ENCODE measurements at regions not wholly inside any gene's neighbourhood (a gene's known extent, or its start where the extent isn't known, plus 50 kb on each side); places are given as distances from the start of the nearest gene placed in this dataset.
"Not testable (repeated sequence)": the region's sequence is repeated elsewhere in the genome, so short reads cannot be mapped to it uniquely, and the experiment has no call there.

DNA sequence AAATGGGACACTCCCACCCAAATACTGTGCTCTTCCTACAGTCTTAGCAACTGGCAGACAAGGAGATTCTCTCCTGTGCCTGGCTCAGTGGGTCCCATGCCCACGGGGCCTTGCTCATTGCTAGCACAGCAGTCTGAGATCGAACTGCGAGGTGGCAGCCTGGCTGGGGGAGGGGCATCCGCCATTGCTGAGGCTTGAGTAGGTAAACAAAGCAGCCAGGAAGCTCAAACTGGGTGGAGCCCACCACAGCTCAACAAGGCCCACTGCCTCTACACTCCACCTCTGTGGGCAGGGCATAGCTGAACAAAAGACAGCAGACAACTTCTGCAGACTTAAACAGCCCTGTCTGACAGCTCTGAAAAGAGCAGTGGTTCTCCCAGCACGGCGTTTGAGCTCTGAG, 174.8 kb downstream of the COL12A1 start:
- not testable (repeated sequence) for H3K9ac ChIP-seq (ENCODE audit: low read length); H3K4me1 ChIP-seq (ENCODE audit: control insufficient read depth, insufficient read depth, low read length); H3K36me3 ChIP-seq (ENCODE audit: control insufficient read depth, insufficient read depth, low read length); H3K27me3 ChIP-seq (ENCODE audit: control insufficient read depth, insufficient read depth, low read length); H3K4me3 ChIP-seq (ENCODE audit: low read length); H3K27ac ChIP-seq (ENCODE audit: low read depth, low read length)

DNA sequence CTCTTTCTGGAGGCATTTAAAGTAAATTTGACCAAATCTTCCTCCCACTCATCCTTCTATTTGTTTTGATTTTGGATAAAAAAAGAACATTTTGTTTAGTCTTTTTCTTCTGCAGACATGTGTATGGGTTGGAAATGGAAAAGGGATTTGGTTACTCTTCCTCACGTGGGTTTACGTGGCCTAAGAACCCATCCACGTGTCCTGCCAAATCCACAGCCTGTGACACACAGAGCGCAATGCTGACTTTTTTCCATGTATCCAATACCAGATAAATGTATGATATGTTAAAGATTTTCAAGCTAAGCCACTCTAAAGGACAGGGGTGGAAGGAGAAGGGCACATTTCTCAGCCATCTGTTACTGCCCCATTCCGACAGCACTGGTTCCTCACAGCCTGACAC, 176.5 kb downstream of the COL12A1 start:
- H3K4me1 ChIP-seq (ENCODE audit: control insufficient read depth, insufficient read depth, low read length): no peaks in the 10 kb centered on the region
- H3K36me3 ChIP-seq (ENCODE audit: control insufficient read depth, insufficient read depth, low read length): no peaks in the 10 kb centered on the region
- no peak overlapping the region for H3K9ac ChIP-seq (ENCODE audit: low read length)
- H3K27me3 ChIP-seq (ENCODE audit: control insufficient read depth, insufficient read depth, low read length): no peaks in the 10 kb centered on the region
- no peak overlapping the region for H3K27ac ChIP-seq (ENCODE audit: low read depth, low read length)
- no peak overlapping the region for H3K4me3 ChIP-seq (ENCODE audit: low read length)

DNA sequence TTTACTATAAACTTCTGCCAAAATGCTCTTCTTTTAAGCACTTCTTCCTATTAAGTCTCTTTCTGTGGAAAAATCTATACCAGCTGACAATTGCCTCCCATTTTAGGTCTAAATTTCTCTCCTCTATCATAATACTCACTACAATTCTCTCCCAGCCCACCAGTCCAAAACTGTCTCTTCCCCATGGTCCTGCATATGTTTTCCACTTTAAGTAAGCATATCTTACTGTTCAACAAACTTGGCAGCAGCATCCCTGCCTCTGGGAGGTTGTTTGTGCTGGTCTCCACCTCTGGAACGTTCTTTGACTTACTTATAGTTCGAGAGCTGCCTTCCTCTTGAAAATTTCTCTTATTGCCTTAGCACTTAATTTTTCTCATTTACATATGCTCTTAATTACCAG, 180.5 kb downstream of the COL12A1 start:
- no peaks in the 10 kb centered on the region for H3K4me1 ChIP-seq (ENCODE audit: control insufficient read depth, insufficient read depth, low read length)
- H3K9ac ChIP-seq (ENCODE audit: low read length): no peak overlapping the region
- H3K27ac ChIP-seq (ENCODE audit: low read depth, low read length): no peak overlapping the region
- H3K27me3 ChIP-seq (ENCODE audit: control insufficient read depth, insufficient read depth, low read length): no peaks in the 10 kb centered on the region
- H3K36me3 ChIP-seq (ENCODE audit: control insufficient read depth, insufficient read depth, low read length): no peaks in the 10 kb centered on the region
- H3K4me3 ChIP-seq (ENCODE audit: low read length): no peak overlapping the region

DNA sequence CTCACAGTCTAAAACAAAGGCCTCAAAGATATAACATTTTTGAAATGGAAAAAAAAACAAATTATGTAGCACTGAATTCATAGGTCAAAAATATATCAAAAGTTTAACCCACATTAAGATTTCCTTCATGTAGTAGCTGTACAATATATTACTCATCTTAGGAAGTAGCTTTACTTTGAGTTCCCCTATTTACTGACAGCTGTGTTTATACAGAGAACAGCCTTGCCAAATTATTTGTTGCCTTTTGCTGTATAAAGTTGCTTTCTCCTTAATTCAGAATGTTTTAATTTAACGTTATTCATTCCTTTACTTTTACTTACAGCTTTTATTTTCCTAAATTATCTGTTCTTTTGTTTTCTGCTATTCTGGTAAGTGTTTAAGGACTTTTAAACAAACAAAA, 181.0 kb downstream of the COL12A1 start:
- H3K9ac ChIP-seq (ENCODE audit: low read length): no peak overlapping the region
- no peak overlapping the region for H3K4me3 ChIP-seq (ENCODE audit: low read length)
- no peaks in the 10 kb centered on the region for H3K4me1 ChIP-seq (ENCODE audit: control insufficient read depth, insufficient read depth, low read length)
- no peaks in the 10 kb centered on the region for H3K27me3 ChIP-seq (ENCODE audit: control insufficient read depth, insufficient read depth, low read length)
- H3K27ac ChIP-seq (ENCODE audit: low read depth, low read length): no peak overlapping the region
- H3K36me3 ChIP-seq (ENCODE audit: control insufficient read depth, insufficient read depth, low read length): no peaks in the 10 kb centered on the region

DNA sequence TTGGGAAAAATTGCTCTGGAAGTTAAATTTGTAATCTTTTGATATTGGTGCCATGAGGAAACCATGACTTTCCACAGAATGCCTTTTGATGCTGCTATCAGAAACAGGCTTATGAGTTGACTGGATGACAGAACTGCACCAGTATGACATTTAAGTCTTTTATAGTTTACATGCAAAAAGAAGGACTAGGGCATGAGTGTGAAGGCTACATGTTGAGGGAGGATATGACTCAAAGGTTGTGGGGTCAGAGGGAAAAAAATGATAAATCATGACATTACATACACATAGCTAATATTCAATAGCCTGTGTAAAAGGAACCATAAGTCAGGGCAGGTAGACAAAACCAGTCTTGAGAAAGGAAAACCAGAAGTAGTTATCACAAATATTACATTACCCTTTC, 182.2 kb downstream of the COL12A1 start:
- Histone ChIP-seq H3K9ac (ENCODE audit: low read length) (no peak overlapping the region), H3K4me3 (ENCODE audit: low read length) (no peak overlapping the region), H3K4me1 (ENCODE audit: control insufficient read depth, insufficient read depth, low read length) (no peaks in the 10 kb centered on the region), H3K36me3 (ENCODE audit: control insufficient read depth, insufficient read depth, low read length) (no peaks in the 10 kb centered on the region), H3K27me3 (ENCODE audit: control insufficient read depth, insufficient read depth, low read length) (no peaks in the 10 kb centered on the region), H3K27ac (ENCODE audit: low read depth, low read length) (no peak overlapping the region)

DNA sequence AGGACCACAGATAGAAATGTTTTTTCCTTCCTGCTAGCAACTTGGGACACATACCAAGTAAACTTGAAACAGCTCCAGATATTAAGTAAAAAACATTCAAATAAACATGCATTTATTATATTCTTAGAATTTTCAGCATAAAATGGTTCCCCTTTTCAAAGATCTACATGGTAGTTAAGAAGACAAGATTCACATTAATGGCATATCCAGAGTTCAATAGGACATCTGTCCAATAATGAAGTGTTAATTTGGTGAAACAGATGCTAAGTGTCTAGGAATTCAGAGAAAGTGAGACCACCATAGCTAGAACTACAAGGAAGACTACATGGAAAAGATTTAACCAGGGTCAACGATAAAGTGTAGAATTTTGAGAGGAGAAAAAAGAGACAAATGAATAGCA, 184.9 kb downstream of the COL12A1 start:
- H3K4me1 ChIP-seq (ENCODE audit: control insufficient read depth, insufficient read depth, low read length): no peaks in the 10 kb centered on the region
- no peak overlapping the region for H3K4me3 ChIP-seq (ENCODE audit: low read length)
- no peak overlapping the region for H3K9ac ChIP-seq (ENCODE audit: low read length)
- no peak overlapping the region for H3K27ac ChIP-seq (ENCODE audit: low read depth, low read length)
- H3K27me3 ChIP-seq (ENCODE audit: control insufficient read depth, insufficient read depth, low read length): no peaks in the 10 kb centered on the region
- H3K36me3 ChIP-seq (ENCODE audit: control insufficient read depth, insufficient read depth, low read length): no peaks in the 10 kb centered on the region

DNA sequence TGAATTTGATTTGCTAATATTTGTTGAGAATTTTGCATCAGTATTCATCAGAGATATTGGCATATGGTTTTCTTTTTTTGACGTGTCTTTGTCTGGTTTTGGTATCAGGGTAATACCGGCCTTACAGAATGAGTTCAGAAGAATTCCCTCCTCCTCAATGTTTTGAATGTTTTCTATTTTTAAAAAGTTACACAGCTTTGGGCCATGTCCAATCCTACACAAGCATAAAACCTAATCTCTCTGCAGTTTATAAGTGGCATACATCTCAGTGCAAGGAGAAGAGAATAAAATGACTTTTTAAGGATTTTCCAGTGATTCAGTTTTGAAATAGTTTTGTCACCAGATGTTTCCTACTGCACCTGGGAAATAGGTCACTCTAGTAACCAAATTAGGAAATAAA, 185.5 kb downstream of the COL12A1 start:
- H3K27ac ChIP-seq (ENCODE audit: low read depth, low read length): no peak overlapping the region
- H3K9ac ChIP-seq (ENCODE audit: low read length): no peak overlapping the region
- no peak overlapping the region for H3K4me3 ChIP-seq (ENCODE audit: low read length)
- no peaks in the 10 kb centered on the region for H3K27me3 ChIP-seq (ENCODE audit: control insufficient read depth, insufficient read depth, low read length)
- H3K36me3 ChIP-seq (ENCODE audit: control insufficient read depth, insufficient read depth, low read length): no peaks in the 10 kb centered on the region
- no peaks in the 10 kb centered on the region for H3K4me1 ChIP-seq (ENCODE audit: control insufficient read depth, insufficient read depth, low read length)

DNA sequence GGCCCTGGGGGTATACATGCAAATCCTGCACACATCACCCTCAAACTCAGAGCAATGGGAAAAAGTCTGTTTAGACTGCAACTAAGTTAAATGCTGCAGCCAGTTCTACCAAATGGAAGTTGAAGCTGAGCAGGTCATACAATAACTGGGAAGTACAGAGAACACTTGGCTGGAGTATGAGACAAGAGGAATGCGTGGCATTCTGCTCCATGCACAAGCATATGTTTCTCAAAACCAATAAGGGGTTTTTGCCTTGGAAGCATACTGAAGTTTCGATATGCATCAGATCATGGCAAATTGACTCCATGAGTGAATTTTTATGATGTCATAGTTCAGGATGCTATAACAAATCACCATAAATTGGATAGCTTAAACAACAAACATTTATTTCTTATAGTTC, 193.8 kb downstream of the COL12A1 start:
- Histone ChIP-seq H3K9ac (ENCODE audit: low read length) (no peak overlapping the region), H3K4me1 (ENCODE audit: control insufficient read depth, insufficient read depth, low read length) (no peaks in the 10 kb centered on the region), H3K27ac (ENCODE audit: low read depth, low read length) (no peak overlapping the region)

DNA sequence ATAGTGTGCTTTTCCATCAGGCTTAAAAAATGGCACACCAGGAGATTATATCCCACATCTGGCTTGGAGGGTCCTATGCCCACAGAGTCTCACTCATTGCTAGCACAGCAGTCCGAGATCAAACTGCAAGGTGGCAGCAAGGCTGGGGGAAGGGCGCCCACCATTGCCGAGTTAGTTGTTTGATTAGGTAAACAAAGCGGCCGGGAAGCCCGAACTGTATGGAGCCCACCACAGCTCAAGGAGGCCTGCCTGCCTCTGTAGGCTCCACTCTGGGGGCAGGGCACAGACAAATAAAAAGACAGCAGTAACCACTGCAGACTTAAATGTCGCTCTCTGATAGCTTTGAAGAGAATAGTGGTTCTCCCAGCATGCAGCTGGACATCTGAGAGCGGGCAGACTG, 201.9 kb downstream of the COL12A1 start:
- not testable (repeated sequence) for H3K27ac ChIP-seq (ENCODE audit: low read depth, low read length); H3K9ac ChIP-seq (ENCODE audit: low read length); H3K36me3 ChIP-seq (ENCODE audit: control insufficient read depth, insufficient read depth, low read length); H3K4me3 ChIP-seq (ENCODE audit: low read length); H3K4me1 ChIP-seq (ENCODE audit: control insufficient read depth, insufficient read depth, low read length); H3K27me3 ChIP-seq (ENCODE audit: control insufficient read depth, insufficient read depth, low read length)

More for the DNA sequence above, 193.8 kb downstream of the COL12A1 start:
- no peaks in the 10 kb centered on the region for H3K36me3 ChIP-seq (ENCODE audit: control insufficient read depth, insufficient read depth, low read length)
- no peak overlapping the region for H3K4me3 ChIP-seq (ENCODE audit: low read length)
- H3K27me3 ChIP-seq (ENCODE audit: control insufficient read depth, insufficient read depth, low read length): no peaks in the 10 kb centered on the region

DNA sequence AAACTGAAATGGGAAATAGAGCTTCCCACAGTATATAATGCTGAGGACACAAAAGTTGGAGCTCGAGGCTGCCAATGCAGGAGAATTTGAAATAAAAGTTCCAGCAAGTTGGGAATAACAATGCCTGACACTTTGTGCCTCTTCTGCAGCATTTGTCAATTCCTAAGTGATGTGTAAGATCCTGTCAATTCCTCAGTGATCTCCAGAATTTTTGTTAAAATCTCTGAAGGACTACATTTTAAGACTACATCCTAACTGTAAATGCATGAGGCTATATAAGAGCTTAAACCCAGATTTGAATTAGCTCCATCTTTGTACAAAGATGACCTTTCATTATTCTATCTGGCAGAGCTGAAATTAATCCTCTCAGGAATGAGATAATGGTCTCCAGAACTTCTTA, 208.2 kb downstream of the COL12A1 start:
- Histone ChIP-seq H3K4me1 (ENCODE audit: control insufficient read depth, insufficient read depth, low read length) (no peaks in the 10 kb centered on the region), H3K36me3 (ENCODE audit: control insufficient read depth, insufficient read depth, low read length) (no peaks in the 10 kb centered on the region), H3K9ac (ENCODE audit: low read length) (no peak overlapping the region), H3K4me3 (ENCODE audit: low read length) (no peak overlapping the region), H3K27ac (ENCODE audit: low read depth, low read length) (no peak overlapping the region), H3K27me3 (ENCODE audit: control insufficient read depth, insufficient read depth, low read length) (no peaks in the 10 kb centered on the region)

DNA sequence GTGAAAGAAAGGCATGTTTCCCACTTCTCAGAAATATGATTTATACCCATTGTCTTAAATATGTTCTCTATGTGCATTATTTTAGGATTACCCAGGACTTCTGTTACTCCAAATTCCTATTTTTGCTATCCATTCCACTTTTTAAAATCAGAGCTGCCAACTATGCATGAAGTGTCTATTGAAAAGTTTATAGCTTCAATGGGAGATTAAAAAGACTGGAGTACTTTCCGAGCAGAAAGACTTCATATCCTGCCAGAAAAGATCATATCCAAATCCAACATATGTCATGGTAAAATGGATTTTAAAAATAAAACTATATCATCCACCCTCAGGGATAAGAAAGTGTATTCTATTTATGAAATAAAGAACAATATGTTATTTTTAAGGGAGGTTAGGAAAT, 212.7 kb downstream of the COL12A1 start:
- Histone ChIP-seq H3K27ac (ENCODE audit: low read depth, low read length) (no peak overlapping the region), H3K4me3 (ENCODE audit: low read length) (no peak overlapping the region), H3K27me3 (ENCODE audit: control insufficient read depth, insufficient read depth, low read length) (no peaks in the 10 kb centered on the region), H3K4me1 (ENCODE audit: control insufficient read depth, insufficient read depth, low read length) (no peaks in the 10 kb centered on the region), H3K36me3 (ENCODE audit: control insufficient read depth, insufficient read depth, low read length) (no peaks in the 10 kb centered on the region), H3K9ac (ENCODE audit: low read length) (no peak overlapping the region)

DNA sequence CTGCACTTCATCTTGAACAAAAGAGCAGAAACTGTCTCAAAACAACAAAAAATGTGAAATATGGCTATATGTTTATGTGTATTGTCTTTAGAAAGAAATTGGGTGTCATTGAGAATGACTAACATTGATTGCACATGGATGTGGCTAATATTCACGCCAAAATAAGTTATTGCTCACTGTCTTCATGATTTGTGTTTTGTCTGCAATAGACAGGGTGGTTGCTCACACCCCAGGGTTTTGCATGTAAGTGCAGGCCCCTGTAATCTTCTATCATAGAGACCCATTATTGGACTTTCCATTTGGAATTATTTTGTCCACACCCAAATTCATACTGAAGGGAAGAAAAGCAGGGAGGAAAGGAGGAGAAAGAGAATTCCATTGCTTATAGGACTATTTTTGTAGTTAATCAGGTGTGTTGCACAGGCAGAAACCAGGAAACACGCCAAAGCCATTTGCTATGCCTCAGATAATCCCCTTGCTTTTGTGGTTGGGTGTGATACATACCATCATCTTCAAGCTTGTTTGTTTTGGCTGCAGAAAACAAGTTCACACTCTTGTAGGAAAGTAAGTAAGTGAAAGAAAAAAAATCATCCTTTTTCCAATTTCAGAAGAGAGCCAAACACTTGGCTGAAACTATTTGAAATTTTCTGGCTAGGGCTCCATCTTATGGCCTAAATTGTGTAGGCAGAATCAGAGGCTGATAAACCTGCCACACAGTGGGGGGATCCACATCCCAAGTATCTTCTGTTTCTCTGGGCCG, 214.1 kb downstream of the COL12A1 start:
- Histone ChIP-seq H3K27me3 (ENCODE audit: control insufficient read depth, insufficient read depth, low read length) (no peaks in the 10 kb centered on the region), H3K4me1 (ENCODE audit: control insufficient read depth, insufficient read depth, low read length) (no peaks in the 10 kb centered on the region), H3K36me3 (ENCODE audit: control insufficient read depth, insufficient read depth, low read length) (no peaks in the 10 kb centered on the region), H3K4me3 (ENCODE audit: low read length) (no peak overlapping the region), H3K9ac (ENCODE audit: low read length) (no peak overlapping the region), H3K27ac (ENCODE audit: low read depth, low read length) (no peak overlapping the region)

DNA sequence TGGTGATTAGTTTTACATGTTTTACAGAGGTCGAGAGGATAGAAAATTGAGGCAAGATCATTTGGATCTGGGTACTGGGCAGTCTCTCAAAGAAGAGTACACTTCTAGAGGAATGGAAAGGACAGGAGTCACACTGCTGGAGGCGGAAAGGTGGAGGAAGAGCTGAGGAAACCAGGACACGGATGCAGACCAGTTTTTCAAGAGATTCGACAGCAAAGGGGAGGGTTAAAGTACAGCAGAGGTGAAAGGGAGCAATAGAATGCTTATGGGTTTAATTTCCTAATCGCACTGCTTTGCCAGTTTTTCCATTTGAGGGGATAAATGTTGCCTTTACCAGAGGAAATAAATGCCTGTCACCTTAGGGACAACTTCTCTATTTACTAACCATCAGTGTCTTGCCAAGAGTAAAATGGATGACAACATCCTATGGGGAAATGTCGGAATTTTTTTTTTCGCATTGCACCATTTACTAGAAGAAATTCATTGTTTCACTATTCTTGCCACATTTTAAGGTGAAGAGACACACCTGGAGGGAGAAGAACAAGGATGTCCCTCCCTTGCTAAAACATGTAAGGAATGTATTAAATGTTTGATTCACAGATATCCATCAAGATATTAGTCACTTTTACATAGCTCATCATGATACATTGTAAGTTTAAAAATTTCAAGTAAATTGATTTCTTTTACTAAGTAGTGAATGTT, 226.6 kb downstream of the COL12A1 start:
- no peak overlapping the region for H3K4me3 ChIP-seq (ENCODE audit: low read length)
- no peaks in the 10 kb centered on the region for H3K36me3 ChIP-seq (ENCODE audit: control insufficient read depth, insufficient read depth, low read length)
- H3K27ac ChIP-seq (ENCODE audit: low read depth, low read length): no peak overlapping the region
- no peaks in the 10 kb centered on the region for H3K27me3 ChIP-seq (ENCODE audit: control insufficient read depth, insufficient read depth, low read length)
- H3K4me1 ChIP-seq (ENCODE audit: control insufficient read depth, insufficient read depth, low read length): peaks cover 4% of the 10 kb centered on the region
- no peak overlapping the region for H3K9ac ChIP-seq (ENCODE audit: low read length)
